ENCODE measurements at regions not wholly inside any gene's neighbourhood (a gene's known extent, or its start where the extent isn't known, plus 50 kb on each side); places are given as distances from the start of the nearest gene placed in this dataset.

- no peak for TF ChIP-seq CREB1 (IDR thresholded peaks at IDR 0.05)
- no peak for TF ChIP-seq CREB1 (CRISPR knock-in tag; IDR thresholded peaks at IDR 0.05)
- TF ChIP-seq, protein P1, sequence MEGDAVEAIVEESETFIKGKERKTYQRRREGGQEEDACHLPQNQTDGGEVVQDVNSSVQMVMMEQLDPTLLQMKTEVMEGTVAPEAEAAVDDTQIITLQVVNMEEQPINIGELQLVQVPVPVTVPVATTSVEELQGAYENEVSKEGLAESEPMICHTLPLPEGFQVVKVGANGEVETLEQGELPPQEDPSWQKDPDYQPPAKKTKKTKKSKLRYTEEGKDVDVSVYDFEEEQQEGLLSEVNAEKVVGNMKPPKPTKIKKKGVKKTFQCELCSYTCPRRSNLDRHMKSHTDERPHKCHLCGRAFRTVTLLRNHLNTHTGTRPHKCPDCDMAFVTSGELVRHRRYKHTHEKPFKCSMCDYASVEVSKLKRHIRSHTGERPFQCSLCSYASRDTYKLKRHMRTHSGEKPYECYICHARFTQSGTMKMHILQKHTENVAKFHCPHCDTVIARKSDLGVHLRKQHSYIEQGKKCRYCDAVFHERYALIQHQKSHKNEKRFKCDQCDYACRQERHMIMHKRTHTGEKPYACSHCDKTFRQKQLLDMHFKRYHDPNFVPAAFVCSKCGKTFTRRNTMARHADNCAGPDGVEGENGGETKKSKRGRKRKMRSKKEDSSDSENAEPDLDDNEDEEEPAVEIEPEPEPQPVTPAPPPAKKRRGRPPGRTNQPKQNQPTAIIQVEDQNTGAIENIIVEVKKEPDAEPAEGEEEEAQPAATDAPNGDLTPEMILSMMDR (CRISPR knock-in tag; IDR thresholded peaks at IDR 0.05), result no peak
- no peak for TF ChIP-seq ASH2L (IDR thresholded peaks at IDR 0.05; ENCODE audit: insufficient read length, low read depth, low read length)
- TF ChIP-seq, protein P2, sequence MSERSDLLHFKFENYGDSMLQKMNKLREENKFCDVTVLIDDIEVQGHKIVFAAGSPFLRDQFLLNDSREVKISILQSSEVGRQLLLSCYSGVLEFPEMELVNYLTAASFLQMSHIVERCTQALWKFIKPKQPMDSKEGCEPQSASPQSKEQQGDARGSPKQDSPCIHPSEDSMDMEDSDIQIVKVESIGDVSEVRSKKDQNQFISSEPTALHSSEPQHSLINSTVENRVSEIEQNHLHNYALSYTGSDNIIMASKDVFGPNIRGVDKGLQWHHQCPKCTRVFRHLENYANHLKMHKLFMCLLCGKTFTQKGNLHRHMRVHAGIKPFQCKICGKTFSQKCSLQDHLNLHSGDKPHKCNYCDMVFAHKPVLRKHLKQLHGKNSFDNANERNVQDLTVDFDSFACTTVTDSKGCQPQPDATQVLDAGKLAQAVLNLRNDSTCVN (CRISPR knock-in tag; IDR thresholded peaks at IDR 0.05; ENCODE audit: borderline replicate concordance), result no peak
- TF ChIP-seq ZBTB7A (CRISPR knock-in tag; IDR thresholded peaks at IDR 0.05), result no peak
- TF ChIP-seq, protein P3, sequence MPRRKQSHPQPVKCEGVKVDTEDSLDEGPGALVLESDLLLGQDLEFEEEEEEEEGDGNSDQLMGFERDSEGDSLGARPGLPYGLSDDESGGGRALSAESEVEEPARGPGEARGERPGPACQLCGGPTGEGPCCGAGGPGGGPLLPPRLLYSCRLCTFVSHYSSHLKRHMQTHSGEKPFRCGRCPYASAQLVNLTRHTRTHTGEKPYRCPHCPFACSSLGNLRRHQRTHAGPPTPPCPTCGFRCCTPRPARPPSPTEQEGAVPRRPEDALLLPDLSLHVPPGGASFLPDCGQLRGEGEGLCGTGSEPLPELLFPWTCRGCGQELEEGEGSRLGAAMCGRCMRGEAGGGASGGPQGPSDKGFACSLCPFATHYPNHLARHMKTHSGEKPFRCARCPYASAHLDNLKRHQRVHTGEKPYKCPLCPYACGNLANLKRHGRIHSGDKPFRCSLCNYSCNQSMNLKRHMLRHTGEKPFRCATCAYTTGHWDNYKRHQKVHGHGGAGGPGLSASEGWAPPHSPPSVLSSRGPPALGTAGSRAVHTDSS (CRISPR knock-in tag; conservative IDR thresholded peaks at IDR 0.05), result no peak
These were observed 115.3 kb upstream of the LINC00305 start for GRCh38 chr18:64264171-64264570.
